OCI-LY1 (cell line): ENCODE measurements at regions not wholly inside any gene's neighbourhood (a gene's known extent, or its start where the extent isn't known, plus 50 kb on each side); places are given as distances from the start of the nearest gene placed in this dataset.

ENCODE experiments used
- H2AFZ ChIP-seq: fragments of 200-600 bp; sonication (generic), shearing (Covaris generic); 2 replicates; pipeline ENCODE4 v1.6.0; 2014; ENCODE audit warnings: antibody characterized with exemption, mild to moderate bottlenecking, low read length
- H3F3A ChIP-seq: fragments of 200-600 bp; sonication (generic), shearing (Covaris generic); 2 replicates; pipeline ENCODE4 v1.6.0; 2014; ENCODE audit warnings: mild to moderate bottlenecking, antibody characterized with exemption, low read length, moderate library complexity; ENCODE audit not compliant: insufficient read depth
- H3K27ac ChIP-seq: fragments of 200-600 bp; sonication (generic); 2 replicates; pipeline ENCODE4 v1.5.1; 2014; ENCODE audit warnings: low read length, mixed run types, mild to moderate bottlenecking, low read depth; ENCODE audit not compliant: poor library complexity, severe bottlenecking
- H3K27me3 ChIP-seq: fragments of 200-600 bp; sonication (generic); 2 replicates; pipeline ENCODE4 v1.6.0; 2014; ENCODE audit warnings: antibody characterized with exemption, mild to moderate bottlenecking, low read length, moderate library complexity; ENCODE audit not compliant: insufficient read depth
- H3K36me3 ChIP-seq: fragments of 200-600 bp; sonication (generic); 2 replicates; pipeline ENCODE4 v1.6.1; 2014; ENCODE audit warnings: mild to moderate bottlenecking, antibody characterized with exemption, low read length, moderate library complexity, mixed read lengths; ENCODE audit not compliant: insufficient read depth
- H3K4me1 ChIP-seq: fragments of 200-600 bp; sonication (generic); 2 replicates; pipeline ENCODE4 v1.5.1; 2014; ENCODE audit warnings: mild to moderate bottlenecking, low read length, moderate library complexity; ENCODE audit not compliant: insufficient read depth, severe bottlenecking
- H3K4me2 ChIP-seq: fragments of 200-600 bp; sonication (generic), shearing (Covaris generic); 2 replicates; pipeline ENCODE4 v1.6.1; 2014; ENCODE audit warnings: low read length
- H3K4me3 ChIP-seq: fragments of 200-600 bp; sonication (generic); 2 replicates; pipeline ENCODE4 v1.5.1; 2014; ENCODE audit warnings: low read length, low read depth, mild to moderate bottlenecking, mixed read lengths; ENCODE audit not compliant: poor library complexity, severe bottlenecking
- H3K79me2 ChIP-seq: fragments of 200-600 bp; shearing (Covaris generic); 2 replicates; pipeline ENCODE4 v1.6.1; 2016; ENCODE audit warnings: mixed run types, low read length, mixed read lengths; ENCODE audit not compliant: insufficient read depth
- H3K9ac ChIP-seq: fragments of 200-600 bp; sonication (generic), shearing (Covaris generic); 2 replicates; pipeline ENCODE4 v1.6.1; 2014; ENCODE audit warnings: mild to moderate bottlenecking, low read length, mixed read lengths
- H3K9me2 ChIP-seq: fragments of 200-600 bp; sonication (generic), shearing (Covaris generic); 2 replicates; pipeline ENCODE4 v1.6.1; 2014; ENCODE audit warnings: low read depth, mild to moderate bottlenecking, low read length, mixed read lengths
- H3K9me3 ChIP-seq: fragments of 200-600 bp; shearing (Covaris generic); 2 replicates; pipeline ENCODE4 v1.6.1; 2014; ENCODE audit warnings: low read length, mixed read lengths
- H4K20me1 ChIP-seq: fragments of 200-600 bp; sonication (generic), shearing (Covaris generic); 2 replicates; pipeline ENCODE4 v1.6.0; 2016; ENCODE audit warnings: mild to moderate bottlenecking, low read length; ENCODE audit not compliant: insufficient read depth
- EZH2 ChIP-seq: fragments of 200-600 bp; sonication (generic), shearing (Covaris generic); IDR thresholded peaks from 2 replicates; pipeline ENCODE4 v1.8.0; 2017; ENCODE audit warnings: borderline replicate concordance, mixed run types, mild to moderate bottlenecking, antibody characterized with exemption, low read length, moderate library complexity, mixed read lengths
- TF ChIP-seq, protein P1 (sequence below): fragments of 200-600 bp; sonication (generic), shearing (Covaris generic); IDR thresholded peaks from 2 replicates; pipeline ENCODE4 v1.5.1; 2017; ENCODE audit warnings: mild to moderate bottlenecking, antibody characterized with exemption, low read length, moderate library complexity, mixed read lengths

DNA sequence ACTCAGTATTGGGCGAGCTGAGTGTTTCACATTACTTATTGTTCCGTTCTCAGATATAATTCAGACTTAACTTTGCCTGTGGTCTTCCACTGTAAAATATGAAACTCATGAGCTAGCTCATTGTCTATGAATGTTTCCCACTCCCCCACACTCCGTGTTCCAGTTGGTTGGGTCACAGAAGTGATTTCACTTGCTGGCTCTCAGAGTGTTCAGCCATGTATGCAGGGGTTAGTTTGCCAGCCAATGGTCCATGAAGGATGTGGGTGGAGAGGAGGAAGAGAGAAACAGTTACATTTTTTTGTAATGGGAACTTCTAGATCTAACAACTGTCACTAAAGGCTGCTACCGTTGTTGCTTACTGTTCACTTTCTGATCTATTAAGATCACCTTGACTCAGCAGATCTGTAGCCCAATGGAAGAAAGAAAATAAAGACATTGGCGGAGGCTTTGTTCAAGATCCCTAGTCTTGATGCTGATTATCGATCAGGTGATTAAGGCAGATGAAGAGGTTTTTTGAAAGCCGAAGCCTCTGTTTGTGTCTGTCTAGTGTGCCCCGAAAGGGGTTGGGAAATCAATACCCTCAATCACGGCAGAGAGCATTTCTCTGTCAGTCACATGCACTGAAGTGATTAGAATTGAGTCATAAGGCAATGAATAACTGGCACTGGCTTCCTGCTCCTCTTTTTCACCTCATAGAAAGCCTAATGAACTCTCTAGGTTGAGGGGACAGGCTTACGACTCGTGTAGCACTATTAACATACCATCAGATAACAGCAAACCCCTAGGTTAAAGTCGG lies 279.7 kb upstream of the FIGN start:
- TF ChIP-seq EZH2 = no peak
- Histone ChIP-seq H3K9me3 (no peaks in the 10 kb centered on the region), H4K20me1 (no peaks in the 10 kb centered on the region), H2AFZ (no peak overlapping the region), H3K4me2 (no peak overlapping the region), H3K4me3 (no peak overlapping the region), H3K36me3 (no peaks in the 10 kb centered on the region), H3K9ac (no peak overlapping the region), H3K27me3 (no peaks in the 10 kb centered on the region), H3F3A (no peaks in the 10 kb centered on the region), H3K4me1 (no peaks in the 10 kb centered on the region), H3K79me2 (no peaks in the 10 kb centered on the region), H3K9me2 (no peaks in the 10 kb centered on the region), H3K27ac (no peak overlapping the region)

DNA sequence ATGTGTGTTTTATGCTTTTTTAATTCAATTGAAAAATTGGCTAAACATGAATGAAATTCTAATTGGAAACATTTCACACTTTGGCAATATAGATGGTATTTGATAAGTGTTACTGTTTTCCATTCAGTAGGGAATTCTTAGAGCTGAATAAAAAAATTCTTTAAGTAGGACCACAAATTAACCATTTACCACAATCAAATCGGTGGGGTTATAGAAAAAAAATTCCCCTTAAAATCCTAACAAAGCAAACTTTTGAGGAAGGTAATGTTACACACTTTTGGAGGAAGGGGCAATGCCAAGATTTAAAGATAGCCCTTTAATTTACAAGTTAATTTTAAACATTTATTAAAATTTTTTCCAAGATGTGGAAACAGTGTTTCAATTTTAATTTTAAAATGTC lies 279.0 kb upstream of the FIGN start:
- Histone ChIP-seq H3K4me3 (no peak overlapping the region), H2AFZ (no peak overlapping the region), H3K4me1 (no peaks in the 10 kb centered on the region), H3K27ac (no peak overlapping the region), H3K9me2 (no peaks in the 10 kb centered on the region), H3K4me2 (no peak overlapping the region), H3K36me3 (no peaks in the 10 kb centered on the region), H4K20me1 (no peaks in the 10 kb centered on the region), H3F3A (no peaks in the 10 kb centered on the region), H3K27me3 (no peaks in the 10 kb centered on the region), H3K9ac (no peak overlapping the region), H3K9me3 (no peaks in the 10 kb centered on the region), H3K79me2 (no peaks in the 10 kb centered on the region)
- TF ChIP-seq EZH2 = no peak
- TF ChIP-seq, protein P1, sequence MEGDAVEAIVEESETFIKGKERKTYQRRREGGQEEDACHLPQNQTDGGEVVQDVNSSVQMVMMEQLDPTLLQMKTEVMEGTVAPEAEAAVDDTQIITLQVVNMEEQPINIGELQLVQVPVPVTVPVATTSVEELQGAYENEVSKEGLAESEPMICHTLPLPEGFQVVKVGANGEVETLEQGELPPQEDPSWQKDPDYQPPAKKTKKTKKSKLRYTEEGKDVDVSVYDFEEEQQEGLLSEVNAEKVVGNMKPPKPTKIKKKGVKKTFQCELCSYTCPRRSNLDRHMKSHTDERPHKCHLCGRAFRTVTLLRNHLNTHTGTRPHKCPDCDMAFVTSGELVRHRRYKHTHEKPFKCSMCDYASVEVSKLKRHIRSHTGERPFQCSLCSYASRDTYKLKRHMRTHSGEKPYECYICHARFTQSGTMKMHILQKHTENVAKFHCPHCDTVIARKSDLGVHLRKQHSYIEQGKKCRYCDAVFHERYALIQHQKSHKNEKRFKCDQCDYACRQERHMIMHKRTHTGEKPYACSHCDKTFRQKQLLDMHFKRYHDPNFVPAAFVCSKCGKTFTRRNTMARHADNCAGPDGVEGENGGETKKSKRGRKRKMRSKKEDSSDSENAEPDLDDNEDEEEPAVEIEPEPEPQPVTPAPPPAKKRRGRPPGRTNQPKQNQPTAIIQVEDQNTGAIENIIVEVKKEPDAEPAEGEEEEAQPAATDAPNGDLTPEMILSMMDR = no peak

DNA sequence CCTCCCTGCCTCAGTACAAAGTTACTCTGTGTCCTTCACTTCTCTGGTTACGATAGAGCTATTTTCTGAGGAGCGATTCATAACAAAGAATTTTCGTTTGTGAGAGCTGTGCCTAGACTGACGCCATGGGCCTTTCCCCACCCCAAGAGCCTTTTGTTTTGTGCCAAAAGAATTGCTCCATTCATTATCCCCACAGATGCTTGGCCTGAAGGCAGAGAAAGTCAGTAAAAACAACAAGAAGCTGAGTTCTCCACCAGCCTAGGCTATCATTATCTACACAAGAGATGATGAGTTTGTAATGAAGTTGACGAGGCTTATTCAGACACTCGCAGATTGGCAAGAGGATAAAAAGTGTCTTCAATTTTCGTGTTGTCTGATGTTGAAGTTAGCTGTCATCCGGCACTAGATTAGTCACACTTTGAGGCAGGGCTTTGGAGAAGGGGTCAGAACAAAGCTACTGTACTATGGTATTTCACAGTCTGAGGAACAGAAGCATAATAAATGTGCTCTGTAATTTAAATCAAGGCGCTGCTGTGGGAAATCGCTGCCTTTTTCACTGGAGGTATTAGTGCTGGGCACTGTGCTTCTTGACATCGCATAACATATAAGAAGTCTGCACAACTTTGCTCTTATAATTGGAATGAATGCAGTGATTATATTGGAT lies 278.4 kb upstream of the FIGN start:
- Histone ChIP-seq H3K4me3 (no peak overlapping the region), H3K9ac (no peak overlapping the region), H3K36me3 (no peaks in the 10 kb centered on the region), H3K9me2 (no peaks in the 10 kb centered on the region), H3K4me1 (no peaks in the 10 kb centered on the region), H3K79me2 (no peaks in the 10 kb centered on the region), H2AFZ (no peak overlapping the region), H3K27me3 (no peaks in the 10 kb centered on the region), H4K20me1 (no peaks in the 10 kb centered on the region), H3K4me2 (no peak overlapping the region), H3K9me3 (no peaks in the 10 kb centered on the region), H3F3A (no peaks in the 10 kb centered on the region), H3K27ac (no peak overlapping the region)
- TF ChIP-seq EZH2 = no peak
- TF ChIP-seq, protein P1 = no peak

DNA sequence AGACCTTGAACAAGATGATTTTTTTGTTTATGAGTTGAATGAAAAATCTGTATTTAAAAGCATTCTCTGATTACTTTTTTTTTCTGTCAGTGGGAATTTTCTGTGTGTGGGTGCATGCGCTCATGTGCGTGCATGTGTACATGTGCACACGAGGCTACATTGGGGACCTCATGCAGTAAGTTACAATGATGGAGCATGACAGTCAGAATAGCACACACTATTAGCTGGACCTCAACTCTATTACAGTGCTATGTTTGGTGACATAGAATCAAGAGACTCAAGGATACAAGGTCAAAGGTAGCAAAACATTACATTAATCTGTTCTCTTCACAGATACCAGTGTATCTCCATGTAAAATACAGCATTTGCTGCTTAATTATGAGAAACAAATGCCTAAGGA lies 276.8 kb upstream of the FIGN start:
- Histone ChIP-seq H3F3A (no peaks in the 10 kb centered on the region), H3K4me1 (no peaks in the 10 kb centered on the region), H3K27me3 (no peaks in the 10 kb centered on the region), H3K9me2 (no peaks in the 10 kb centered on the region), H3K79me2 (no peaks in the 10 kb centered on the region), H3K27ac (no peak overlapping the region), H3K4me2 (no peak overlapping the region), H3K36me3 (no peaks in the 10 kb centered on the region), H3K9me3 (no peaks in the 10 kb centered on the region), H2AFZ (no peak overlapping the region), H4K20me1 (no peaks in the 10 kb centered on the region), H3K4me3 (no peak overlapping the region), H3K9ac (no peak overlapping the region)
- TF ChIP-seq, protein P1 = no peak
- no peak for TF ChIP-seq EZH2
